Colonic mucosa (tissue), 4 donors: ENCODE measurements at regions not wholly inside any gene's neighbourhood (a gene's known extent, or its start where the extent isn't known, plus 50 kb on each side); places are given as distances from the start of the nearest gene placed in this dataset.
A peak's percentile ranks its signal among the peaks of the same experiment; 100 is the strongest.

Experiments used
- DNase-seq: peaks from one replicate; pipeline ENCODE4 v3.0.0-alpha.2; 2020
- H3K27ac ChIP-seq: fragments of 200-600 bp; one replicate; pipeline ENCODE4 v1.8.0; 2021
- H3K27me3 ChIP-seq: fragments of 200-600 bp; one replicate; pipeline ENCODE4 v1.8.0; 2021
- H3K36me3 ChIP-seq: fragments of 200-600 bp; one replicate; pipeline ENCODE4 v1.8.0; 2021
- H3K4me1 ChIP-seq: fragments of 200-600 bp; one replicate; pipeline ENCODE4 v1.8.0; 2021; ENCODE audit warnings: mild to moderate bottlenecking
- H3K4me3 ChIP-seq: fragments of 200-600 bp; one replicate; pipeline ENCODE4 v1.8.0; 2021
- H3K9ac ChIP-seq, 2 donors: one replicate each; pipeline ENCODE4 v1.7.0; 2013; ENCODE audit warnings: control low read depth in 2 of 2, low read depth in 2 of 2, low read length in 2 of 2
- H3K9me3 ChIP-seq: fragments of 200-600 bp; one replicate; pipeline ENCODE4 v1.8.0; 2021
- CTCF ChIP-seq: fragments of 200-600 bp; IDR thresholded peaks from one replicate; pipeline ENCODE4 v1.8.0; 2022; ENCODE audit warnings: antibody characterized with exemption, mild to moderate bottlenecking
- intact Hi-C: fragments of 100-400 bp; cut with DNase I; formaldehyde crosslinking; loops from one replicate; pipeline ENCODE4 v1.14.1; 2022
- donor health status: healthy.
- donor health status: DM: no; HTN: no; CAD: no.
- donor health status: DM: no; HTN: no; CAD: no.

- intact Hi-C loops, result no loop called here
- H3K9me3 ChIP-seq, result no peaks in the 10 kb centered on the region
- no peak overlapping the region for H3K27ac ChIP-seq
- no peaks in the 10 kb centered on the region for H3K36me3 ChIP-seq
- no peak for TF ChIP-seq CTCF
- DNase-seq, result no peak
- H3K9ac ChIP-seq, result no peak overlapping the region
- no peak overlapping the region for H3K4me3 ChIP-seq
- no peaks in the 10 kb centered on the region for H3K4me1 ChIP-seq
- H3K27me3 ChIP-seq, result no peaks in the 10 kb centered on the region
These were observed 266.9 kb upstream of the PTGER4 start for GRCh38 chr5:40412771-40413170.

GRCh38 chr5:40410964-40411635 is 268.6 kb upstream of the PTGER4 start:
- no peaks in the 10 kb centered on the region for H3K27me3 ChIP-seq
- DNase-seq, result no peak
- TF ChIP-seq CTCF, result no peak
- H3K9ac ChIP-seq, result no peak overlapping the region
- H3K4me1 ChIP-seq, result no peaks in the 10 kb centered on the region
- H3K4me3 ChIP-seq, result no peak overlapping the region
- H3K27ac ChIP-seq, result peak overlapping the region; percentile 41
- intact Hi-C loops, result no loop called here
- no peaks in the 10 kb centered on the region for H3K9me3 ChIP-seq
- H3K36me3 ChIP-seq, result no peaks in the 10 kb centered on the region

- H3K9ac ChIP-seq, result no peak overlapping the region
- no peak for DNase-seq
- no peaks in the 10 kb centered on the region for H3K9me3 ChIP-seq
- no peak overlapping the region for H3K4me3 ChIP-seq
- H3K27me3 ChIP-seq, result no peaks in the 10 kb centered on the region
- intact Hi-C loops, result no loop called here
- H3K27ac ChIP-seq, result peak overlapping the region; percentile 41
- H3K4me1 ChIP-seq, result no peaks in the 10 kb centered on the region
- no peaks in the 10 kb centered on the region for H3K36me3 ChIP-seq
- TF ChIP-seq CTCF, result no peak
These were observed 269.4 kb upstream of the PTGER4 start for GRCh38 chr5:40410231-40410861.

- no peaks in the 10 kb centered on the region for H3K4me1 ChIP-seq
- intact Hi-C loops, result no loop called here
- H3K27me3 ChIP-seq, result no peaks in the 10 kb centered on the region
- no peak overlapping the region for H3K4me3 ChIP-seq
- no peaks in the 10 kb centered on the region for H3K36me3 ChIP-seq
- no peak overlapping the region for H3K9ac ChIP-seq
- peak overlapping the region; percentile 41 for H3K27ac ChIP-seq
- no peaks in the 10 kb centered on the region for H3K9me3 ChIP-seq
- TF ChIP-seq CTCF, result no peak
- DNase-seq, result no peak
These were observed 270.1 kb upstream of the PTGER4 start for GRCh38 chr5:40409601-40410000.

GRCh38 chr5:40406741-40407211 is 272.9 kb upstream of the PTGER4 start:
- Histone ChIP-seq H3K4me1 (no peaks in the 10 kb centered on the region), H3K36me3 (no peaks in the 10 kb centered on the region), H3K27ac (peak overlapping the region; percentile 39), H3K4me3 (no peak overlapping the region), H3K9ac (no peak overlapping the region), H3K9me3 (no peaks in the 10 kb centered on the region), H3K27me3 (no peaks in the 10 kb centered on the region)
- DNase-seq, result no peak
- intact Hi-C loops, result no loop called here
- TF ChIP-seq CTCF, result no peak
